GM12874 (cell line): ENCODE measurements at regions not wholly inside any gene's neighbourhood (a gene's known extent, or its start where the extent isn't known, plus 50 kb on each side); places are given as distances from the start of the nearest gene placed in this dataset.

Experiments
- CTCF ChIP-seq: IDR thresholded peaks from 2 replicates; pipeline ENCODE4 v1.5.1; 2011; ENCODE audit warnings: low read depth, mild to moderate bottlenecking, control low read depth, low read length, moderate library complexity; ENCODE audit not compliant: insufficient read depth

DNA sequence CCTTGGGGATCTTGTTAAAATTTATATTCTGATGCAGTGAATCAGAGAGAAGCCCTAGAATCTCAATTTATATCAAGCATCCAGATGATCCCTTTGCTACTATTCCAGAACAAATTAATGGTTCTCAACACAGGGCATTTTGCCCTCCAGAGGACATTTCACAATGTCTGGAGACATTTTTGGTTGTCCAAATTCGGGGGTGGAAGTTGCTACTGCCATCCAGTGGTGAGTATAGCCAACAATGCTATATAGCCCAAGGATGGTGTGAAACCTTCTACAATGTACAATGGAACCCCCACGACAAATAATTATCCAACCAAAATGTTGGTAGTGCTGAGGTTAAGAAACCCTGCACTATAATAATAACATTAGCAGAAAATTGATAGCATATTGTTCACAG is 2440.0 kb downstream of the PCDH7 start:
- TF ChIP-seq CTCF = no peak

DNA sequence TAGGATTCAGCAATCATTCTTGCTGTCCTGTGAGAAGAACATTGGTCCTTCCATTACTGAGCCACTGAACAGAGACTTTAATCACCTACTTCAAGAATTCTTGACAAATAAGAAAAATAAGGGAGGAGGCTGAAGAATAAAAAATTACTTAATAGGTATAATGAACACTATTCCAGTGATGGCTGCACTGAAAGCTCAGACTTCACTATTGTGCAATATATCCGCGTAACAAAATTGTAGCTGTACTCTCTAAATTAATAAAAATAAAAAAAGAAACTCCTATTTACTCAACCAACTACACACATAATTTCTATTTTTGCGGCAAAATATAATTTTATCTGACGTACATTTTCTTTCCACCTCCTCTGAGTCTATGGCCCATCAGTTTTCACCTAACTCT is 2441.0 kb downstream of the PCDH7 start:
- TF ChIP-seq CTCF = no peak

- TF ChIP-seq CTCF = no peak
Observed at GRCh38 chr4:33162122-33162521, 2442.0 kb downstream of the PCDH7 start.

- no peak for TF ChIP-seq CTCF
Observed at GRCh38 chr4:33171873-33172525, 2451.8 kb downstream of the PCDH7 start.

DNA sequence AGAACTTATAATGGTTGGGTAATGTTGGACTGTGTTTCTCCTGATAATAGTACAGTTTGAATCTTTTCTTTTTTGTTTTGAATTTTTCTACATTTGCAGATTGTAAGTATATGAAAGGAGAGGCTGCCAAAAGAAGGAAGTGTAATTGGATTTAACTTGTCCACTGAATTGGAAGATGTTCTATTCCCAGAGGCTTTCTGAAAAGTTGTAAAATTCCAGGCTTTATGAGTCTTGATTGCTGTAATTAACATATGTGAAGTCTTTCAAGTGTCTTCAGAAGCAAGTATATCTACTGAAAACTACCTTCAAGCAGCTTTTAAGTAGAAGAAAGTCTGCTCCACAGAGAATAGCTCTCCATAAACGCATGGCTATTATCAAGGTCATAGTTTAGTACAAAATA is 2456.4 kb downstream of the PCDH7 start:
- no peak for TF ChIP-seq CTCF

DNA sequence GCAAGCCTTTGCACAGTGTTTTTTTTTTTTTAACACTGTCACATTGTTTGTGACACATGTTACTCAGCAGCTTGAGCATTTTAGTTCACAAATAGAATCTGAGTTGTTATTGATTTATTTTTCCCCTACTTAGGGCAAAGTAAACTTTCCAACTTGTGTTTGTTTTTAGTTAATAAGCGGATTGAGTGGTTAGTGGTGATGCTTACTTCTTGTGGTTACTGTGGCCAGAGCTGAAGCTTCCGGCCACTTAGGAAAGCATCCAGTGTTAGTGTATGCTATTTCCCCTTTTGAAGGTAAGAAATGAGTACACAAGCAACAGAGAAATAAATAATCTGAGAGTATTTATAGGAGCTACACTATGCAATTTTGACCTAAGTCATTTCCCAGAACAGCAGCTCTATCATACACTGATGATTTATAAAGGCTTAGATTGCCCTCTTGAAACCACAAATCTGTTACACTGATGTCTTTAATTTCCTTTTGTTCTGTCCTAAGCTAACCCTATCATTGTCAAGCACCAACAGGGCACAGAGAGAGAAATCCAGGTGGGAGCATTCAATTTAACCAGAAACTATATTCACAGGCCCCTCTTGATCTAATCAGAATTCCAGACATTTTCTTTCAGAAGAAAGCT is 2464.6 kb downstream of the PCDH7 start:
- no peak for TF ChIP-seq CTCF

- TF ChIP-seq CTCF = no peak
Observed at GRCh38 chr4:33187035-33187434, 2466.9 kb downstream of the PCDH7 start.
